Fibroblast of pulmonary artery (primary cell): ENCODE measurements at regions not wholly inside any gene's neighbourhood (a gene's known extent, or its start where the extent isn't known, plus 50 kb on each side); places are given as distances from the start of the nearest gene placed in this dataset.

Experiments
- DNase-seq: peaks from one replicate; pipeline ENCODE4 v3.0.0-alpha.2; 2010; ENCODE audit warnings: low read depth
- H3K4me3 ChIP-seq: replicated peaks from 2 replicates; pipeline ENCODE4 v1.5.1; 2011; ENCODE audit warnings: low read depth, mild to moderate bottlenecking, control low read depth, low read length, moderate library complexity
- TF ChIP-seq, protein P1 (sequence below): IDR thresholded peaks from 2 replicates; pipeline ENCODE4 v1.5.1; 2011; ENCODE audit warnings: mild to moderate bottlenecking, control low read depth, low read length, inconsistent platforms; ENCODE audit errors: missing control alignments

- no peak overlapping the region for H3K4me3 ChIP-seq
- no peak for DNase-seq
- TF ChIP-seq, protein P1, sequence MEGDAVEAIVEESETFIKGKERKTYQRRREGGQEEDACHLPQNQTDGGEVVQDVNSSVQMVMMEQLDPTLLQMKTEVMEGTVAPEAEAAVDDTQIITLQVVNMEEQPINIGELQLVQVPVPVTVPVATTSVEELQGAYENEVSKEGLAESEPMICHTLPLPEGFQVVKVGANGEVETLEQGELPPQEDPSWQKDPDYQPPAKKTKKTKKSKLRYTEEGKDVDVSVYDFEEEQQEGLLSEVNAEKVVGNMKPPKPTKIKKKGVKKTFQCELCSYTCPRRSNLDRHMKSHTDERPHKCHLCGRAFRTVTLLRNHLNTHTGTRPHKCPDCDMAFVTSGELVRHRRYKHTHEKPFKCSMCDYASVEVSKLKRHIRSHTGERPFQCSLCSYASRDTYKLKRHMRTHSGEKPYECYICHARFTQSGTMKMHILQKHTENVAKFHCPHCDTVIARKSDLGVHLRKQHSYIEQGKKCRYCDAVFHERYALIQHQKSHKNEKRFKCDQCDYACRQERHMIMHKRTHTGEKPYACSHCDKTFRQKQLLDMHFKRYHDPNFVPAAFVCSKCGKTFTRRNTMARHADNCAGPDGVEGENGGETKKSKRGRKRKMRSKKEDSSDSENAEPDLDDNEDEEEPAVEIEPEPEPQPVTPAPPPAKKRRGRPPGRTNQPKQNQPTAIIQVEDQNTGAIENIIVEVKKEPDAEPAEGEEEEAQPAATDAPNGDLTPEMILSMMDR, result no peak
These were observed 135.5 kb upstream of the SORCS3 start for GRCh38 chr10:104505521-104506042.

GRCh38 chr10:104509981-104510380 is 131.1 kb upstream of the SORCS3 start:
- TF ChIP-seq, protein P1, result no peak
- no peak for DNase-seq
- H3K4me3 ChIP-seq, result no peak overlapping the region

- TF ChIP-seq, protein P1, result no peak
- no peak overlapping the region for H3K4me3 ChIP-seq
- DNase-seq, result no peak
These were observed 130.4 kb upstream of the SORCS3 start for GRCh38 chr10:104510644-104511043.

DNA sequence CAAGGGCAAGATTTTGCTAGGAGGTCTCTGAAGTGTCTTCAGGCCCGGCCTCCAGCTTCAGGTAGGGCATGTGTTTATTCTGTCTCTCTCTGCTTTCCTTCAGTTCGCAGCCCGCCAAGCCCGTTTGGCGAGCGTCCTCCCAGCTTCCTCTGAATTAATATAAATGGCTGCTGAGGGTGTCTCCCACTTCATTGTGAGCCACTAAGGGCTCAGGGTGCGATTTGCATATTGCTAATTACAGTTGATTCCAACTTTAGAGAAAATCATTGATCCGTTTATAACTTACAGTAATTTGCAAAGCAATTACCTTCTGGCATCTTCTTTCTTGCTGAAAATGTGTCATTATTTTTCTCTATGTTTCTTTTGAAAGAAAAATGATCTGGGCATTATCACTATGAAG is 128.3 kb upstream of the SORCS3 start:
- DNase-seq, result no peak
- H3K4me3 ChIP-seq, result no peak overlapping the region
- TF ChIP-seq, protein P1, result no peak

GRCh38 chr10:104515678-104516199 is 125.4 kb upstream of the SORCS3 start:
- H3K4me3 ChIP-seq, result no peak overlapping the region
- TF ChIP-seq, protein P1, result no peak
- no peak for DNase-seq

GRCh38 chr10:104516986-104517385 is 124.1 kb upstream of the SORCS3 start:
- DNase-seq, result no peak
- TF ChIP-seq, protein P1, result no peak
- no peak overlapping the region for H3K4me3 ChIP-seq

GRCh38 chr10:104517946-104518345 is 123.1 kb upstream of the SORCS3 start:
- TF ChIP-seq, protein P1, result no peak
- H3K4me3 ChIP-seq, result no peak overlapping the region
- no peak for DNase-seq
